ENCODE measurements at regions not wholly inside any gene's neighbourhood (a gene's known extent, or its start where the extent isn't known, plus 50 kb on each side); places are given as distances from the start of the nearest gene placed in this dataset.
"Not testable (repeated sequence)": the region's sequence is repeated elsewhere in the genome, so short reads cannot be mapped to it uniquely, and the experiment has no call there.

DNA sequence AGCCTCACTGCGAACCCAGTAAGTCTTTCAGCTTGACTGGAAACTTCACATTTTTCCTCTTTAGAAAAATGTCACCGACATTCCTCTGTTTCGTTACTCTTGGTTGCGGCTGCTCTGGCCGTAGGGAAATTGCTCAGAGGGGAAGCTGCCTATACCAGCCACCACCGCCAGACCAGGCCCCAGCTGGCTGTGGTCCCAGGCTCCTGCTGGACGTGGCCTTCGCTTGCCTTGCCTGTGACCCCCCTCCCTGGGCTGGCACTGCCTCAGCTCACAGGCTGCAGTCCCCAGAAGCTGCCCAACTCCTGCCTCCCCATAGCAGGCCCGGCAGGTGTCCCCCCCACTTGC lies 197.8 kb downstream of the MN1 start:
- Histone ChIP-seq H3K36me3 (no peaks in the 10 kb centered on the region), H3K9me3 (no peaks in the 10 kb centered on the region), H3K27me3 (no peaks in the 10 kb centered on the region), H3K27ac (no peak overlapping the region), H3K4me3 (no peak overlapping the region), H3K4me1 (ENCODE audit: insufficient read depth) (no peaks in the 10 kb centered on the region)
- intact Hi-C loops (cut with DNase I), result no loop called here
- WGBS, 3 donors, result 67 to 81% (median 73%) methylated on average over 9 of the region's 9 CpGs
- no peak for DNase-seq
- TF ChIP-seq POLR2A (IDR thresholded peaks at IDR 0.05) (no peak), EP300 (IDR thresholded peaks at IDR 0.05) (no peak)
- TF ChIP-seq, protein P1, sequence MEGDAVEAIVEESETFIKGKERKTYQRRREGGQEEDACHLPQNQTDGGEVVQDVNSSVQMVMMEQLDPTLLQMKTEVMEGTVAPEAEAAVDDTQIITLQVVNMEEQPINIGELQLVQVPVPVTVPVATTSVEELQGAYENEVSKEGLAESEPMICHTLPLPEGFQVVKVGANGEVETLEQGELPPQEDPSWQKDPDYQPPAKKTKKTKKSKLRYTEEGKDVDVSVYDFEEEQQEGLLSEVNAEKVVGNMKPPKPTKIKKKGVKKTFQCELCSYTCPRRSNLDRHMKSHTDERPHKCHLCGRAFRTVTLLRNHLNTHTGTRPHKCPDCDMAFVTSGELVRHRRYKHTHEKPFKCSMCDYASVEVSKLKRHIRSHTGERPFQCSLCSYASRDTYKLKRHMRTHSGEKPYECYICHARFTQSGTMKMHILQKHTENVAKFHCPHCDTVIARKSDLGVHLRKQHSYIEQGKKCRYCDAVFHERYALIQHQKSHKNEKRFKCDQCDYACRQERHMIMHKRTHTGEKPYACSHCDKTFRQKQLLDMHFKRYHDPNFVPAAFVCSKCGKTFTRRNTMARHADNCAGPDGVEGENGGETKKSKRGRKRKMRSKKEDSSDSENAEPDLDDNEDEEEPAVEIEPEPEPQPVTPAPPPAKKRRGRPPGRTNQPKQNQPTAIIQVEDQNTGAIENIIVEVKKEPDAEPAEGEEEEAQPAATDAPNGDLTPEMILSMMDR (IDR thresholded peaks at IDR 0.05), result no peak

GRCh38 chr22:27605390-27605789 lies 196.2 kb downstream of the MN1 start:
- H3K27ac ChIP-seq, result no peak overlapping the region
- no peak overlapping the region for H3K4me3 ChIP-seq
- TF ChIP-seq EP300 (IDR thresholded peaks at IDR 0.05) (no peak), POLR2A (IDR thresholded peaks at IDR 0.05) (no peak)
- TF ChIP-seq, protein P1 (IDR thresholded peaks at IDR 0.05), result no peak
- intact Hi-C loops (cut with DNase I), result no loop called here
- no peak for DNase-seq
- 86 to 98% (median 96%) methylated on average over 4 of the region's 4 CpGs for WGBS, 3 donors
- H3K36me3 ChIP-seq, result no peaks in the 10 kb centered on the region
- H3K4me1 ChIP-seq (ENCODE audit: insufficient read depth), result no peaks in the 10 kb centered on the region
- H3K9me3 ChIP-seq, result no peaks in the 10 kb centered on the region
- H3K27me3 ChIP-seq, result no peaks in the 10 kb centered on the region

DNA sequence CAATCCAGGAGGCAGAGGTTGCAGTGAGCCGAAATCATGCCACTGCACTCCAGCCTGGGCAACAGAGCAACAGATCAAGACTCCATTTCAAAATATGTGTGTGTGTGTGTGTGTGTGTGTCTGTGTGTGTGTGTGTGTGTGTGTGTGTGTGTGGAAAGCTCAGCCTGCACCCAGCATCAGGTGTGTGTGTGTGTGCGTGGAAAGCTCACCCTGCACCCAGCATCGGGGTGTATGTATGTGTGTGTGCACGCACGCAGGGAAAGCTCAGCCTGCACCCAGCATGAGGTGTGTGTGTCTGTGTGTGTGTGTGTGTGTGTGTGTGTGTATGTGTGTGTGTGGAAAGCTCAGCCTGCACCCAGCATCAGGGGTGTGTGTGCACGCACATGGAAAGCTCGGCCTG lies 193.8 kb downstream of the MN1 start:
- H3K27me3 ChIP-seq; H3K27ac ChIP-seq; H3K9me3 ChIP-seq; intact Hi-C loops (cut with DNase I); H3K4me1 ChIP-seq (ENCODE audit: insufficient read depth); H3K4me3 ChIP-seq; DNase-seq; H3K36me3 ChIP-seq: not testable (repeated sequence)
- WGBS, 3 donors, result 86 to 97% (median 93%) methylated on average over 7 of the region's 7 CpGs

DNA sequence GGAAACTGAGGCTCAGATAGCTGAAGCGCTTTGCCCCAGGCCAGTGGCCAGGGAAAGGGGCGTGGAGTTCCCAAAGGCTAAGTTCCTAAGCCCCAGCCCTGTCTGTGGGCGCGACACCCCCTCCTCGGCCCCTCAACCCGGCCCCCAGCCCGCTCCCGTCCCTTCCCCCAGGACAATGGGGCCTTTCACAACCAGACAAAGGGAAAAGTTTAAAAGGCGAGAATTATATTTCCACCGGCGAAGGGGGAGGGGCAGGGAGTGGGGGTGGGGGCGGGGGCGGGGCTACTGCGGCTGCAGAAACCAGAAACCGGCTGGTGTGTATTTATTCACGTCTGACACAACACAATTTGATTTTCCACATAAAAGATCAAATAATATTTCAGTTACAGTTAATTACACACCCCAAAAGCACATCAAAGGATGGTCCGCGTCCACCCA lies 192.1 kb downstream of the MN1 start:
- Histone ChIP-seq H3K36me3 (no peaks in the 10 kb centered on the region), H3K4me3 (no peak overlapping the region), H3K27me3 (no peaks in the 10 kb centered on the region), H3K27ac (no peak overlapping the region), H3K4me1 (ENCODE audit: insufficient read depth) (no peaks in the 10 kb centered on the region), H3K9me3 (no peaks in the 10 kb centered on the region)
- TF ChIP-seq EP300 (IDR thresholded peaks at IDR 0.05) (no peak), POLR2A (IDR thresholded peaks at IDR 0.05) (no peak)
- TF ChIP-seq, protein P1 (IDR thresholded peaks at IDR 0.05), result no peak
- intact Hi-C loops (cut with DNase I), result no loop called here
- DNase-seq, result no peak
- WGBS, 3 donors, result 55 to 70% (median 59%) methylated on average over 17 to 18 of the region's 18 CpGs

- H3K27ac ChIP-seq; H3K27me3 ChIP-seq; H3K4me3 ChIP-seq; intact Hi-C loops (cut with DNase I); H3K36me3 ChIP-seq; H3K4me1 ChIP-seq (ENCODE audit: insufficient read depth); DNase-seq; H3K9me3 ChIP-seq: not testable (repeated sequence)
- 90 to 96% (median 94%) methylated on average over 2 to 4 of the region's 4 CpGs for WGBS, 3 donors
Observed at GRCh38 chr22:27610164-27610563, 191.4 kb downstream of the MN1 start.
